Keratinocyte (primary cell): ENCODE measurements at regions not wholly inside any gene's neighbourhood (a gene's known extent, or its start where the extent isn't known, plus 50 kb on each side); places are given as distances from the start of the nearest gene placed in this dataset.

Source experiments
- DNase-seq: peaks from one replicate; pipeline ENCODE4 v3.0.0-alpha.2; 2011; ENCODE audit warnings: low read depth, missing footprints, low spot score
- FAIRE-seq: peaks from 2 replicates; lab custom pipeline; 2011; peaks lifted over from hg19 to GRCh38; lab: Jason Lieb, UNC
- H2AFZ ChIP-seq: 2 replicates; pipeline ENCODE4 v1.6.0; 2012; ENCODE audit warnings: low read length, control low read depth, inconsistent platforms; ENCODE audit not compliant: control insufficient read depth
- H3K27ac ChIP-seq: 2 replicates; pipeline ENCODE4 v1.5.1; 2011; ENCODE audit warnings: low read length; ENCODE audit not compliant: control insufficient read depth, insufficient read depth
- H3K27me3 ChIP-seq: 3 replicates; pipeline ENCODE4 v1.6.0; 2011; ENCODE audit warnings: low read length; ENCODE audit not compliant: control insufficient read depth, insufficient read depth; ENCODE audit errors: extremely low read depth
- H3K36me3 ChIP-seq, 2 experiments: 2 replicates in 1 of 2; 3 replicates in 1 of 2; pipeline ENCODE4 v1.5.1; 2011; ENCODE audit warnings: low read length in 2 of 2, mild to moderate bottlenecking in 1 of 2; ENCODE audit not compliant: control insufficient read depth in 2 of 2, insufficient read depth in 2 of 2; ENCODE audit errors: extremely low read depth in 1 of 2
- H3K4me1 ChIP-seq: 3 replicates; pipeline ENCODE4 v1.5.1; 2011; ENCODE audit warnings: low read length; ENCODE audit not compliant: control insufficient read depth, insufficient read depth; ENCODE audit errors: extremely low read depth
- H3K4me2 ChIP-seq: 3 replicates; pipeline ENCODE4 v1.6.0; 2011; ENCODE audit warnings: low read depth, low read length; ENCODE audit not compliant: control insufficient read depth, insufficient read depth; ENCODE audit errors: extremely low read depth
- H3K4me3 ChIP-seq, 3 experiments: fragments of 200-600 bp in 1 of 3; sonication (generic) in 1 of 3; 2 replicates in 2 of 3; 3 replicates in 1 of 3; pipeline ENCODE4 v1.5.1; 2011 to 2016; ENCODE audit warnings: low read length in 3 of 3, mild to moderate bottlenecking in 3 of 3, control low read depth in 2 of 3, inconsistent platforms in 1 of 3, low read depth in 1 of 3, mixed read lengths in 1 of 3, mixed run types in 1 of 3, moderate library complexity in 1 of 3; ENCODE audit not compliant: control insufficient read depth in 2 of 3, insufficient read depth in 2 of 3; ENCODE audit errors: extremely low read depth in 1 of 3
- H3K79me2 ChIP-seq: 2 replicates; pipeline ENCODE4 v1.6.0; 2012; ENCODE audit warnings: low read length; ENCODE audit not compliant: control insufficient read depth, insufficient read depth
- H3K9ac ChIP-seq: 3 replicates; pipeline ENCODE4 v1.6.0; 2011; ENCODE audit warnings: low read length; ENCODE audit not compliant: control insufficient read depth, insufficient read depth; ENCODE audit errors: extremely low read depth
- H3K9me1 ChIP-seq: 3 replicates; pipeline ENCODE4 v1.6.0; 2011; ENCODE audit warnings: low read length; ENCODE audit not compliant: control insufficient read depth, insufficient read depth; ENCODE audit errors: extremely low read depth
- H3K9me3 ChIP-seq: 2 replicates; pipeline ENCODE4 v1.5.1; 2012; ENCODE audit warnings: low read depth, low read length; ENCODE audit not compliant: control insufficient read depth
- H4K20me1 ChIP-seq: 3 replicates; pipeline ENCODE4 v1.6.0; 2011; ENCODE audit warnings: low read length; ENCODE audit not compliant: control insufficient read depth, insufficient read depth; ENCODE audit errors: extremely low read depth
- CTCF ChIP-seq, 3 experiments: IDR thresholded peaks in 1 of 3; conservative IDR thresholded peaks in 1 of 3; optimal IDR thresholded peaks in 1 of 3; 2 replicates in 2 of 3; 3 replicates in 1 of 3; pipeline versions ENCODE3 to v1.5.1; 2011; ENCODE audit warnings: low read length in 3 of 3, mild to moderate bottlenecking in 3 of 3, moderate library complexity in 2 of 3, control low read depth in 1 of 3, inconsistent platforms in 1 of 3; ENCODE audit not compliant: insufficient read depth in 2 of 3; ENCODE audit errors: extremely low read depth in 1 of 3
- EZH2 ChIP-seq: IDR thresholded peaks from one replicate; pipeline ENCODE4 v1.6.1; 2012; ENCODE audit warnings: inconsistent platforms, mild to moderate bottlenecking, low read length, moderate library complexity
- dilution Hi-C: fragments of 300-500 bp; cut with MboI; formaldehyde crosslinking; loops from one replicate; pipeline ENCODE4 v1.7.0; 2020; ENCODE audit warnings: low sequenced_read_pairs; ENCODE audit not compliant: extremely low pct_ligation_motif_present

GRCh38 chr11:91959411-91959810 lies 265.2 kb upstream of the FAT3 start:
- Histone ChIP-seq H4K20me1 (no peaks in the 10 kb centered on the region), H3K4me2 (no peak overlapping the region), H3K79me2 (no peaks in the 10 kb centered on the region), H3K27ac (no peak overlapping the region), H3K4me1 (no peaks in the 10 kb centered on the region), H3K4me3 (no peak overlapping the region), H3K9me3 (no peaks in the 10 kb centered on the region), H3K9me1 (no peaks in the 10 kb centered on the region), H3K36me3 (no peaks in the 10 kb centered on the region), H3K27me3 (no peaks in the 10 kb centered on the region), H2AFZ (no peak overlapping the region), H3K9ac (no peak overlapping the region)
- DNase-seq: no peak
- dilution Hi-C loops: no loop called here
- TF ChIP-seq EZH2 (no peak), CTCF (optimal IDR thresholded peaks at IDR 0.05 in 1 of 3, IDR thresholded peaks at IDR 0.05 in 1 of 3, conservative IDR thresholded peaks at IDR 0.05 in 1 of 3; ENCODE audit: extremely low read depth in 1 of 3, insufficient read depth in 2 of 3, low read length in 3 of 3) (no peak)
- no peak for FAIRE-seq

GRCh38 chr11:91956711-91957110 lies 267.9 kb upstream of the FAT3 start:
- DNase-seq (no peak), FAIRE-seq (no peak)
- no peaks in the 10 kb centered on the region for H3K9me1 ChIP-seq
- no peak for TF ChIP-seq EZH2
- no peaks in the 10 kb centered on the region for H3K79me2 ChIP-seq
- H3K4me1 ChIP-seq: no peaks in the 10 kb centered on the region
- no peak overlapping the region for H3K4me3 ChIP-seq
- no peaks in the 10 kb centered on the region for H3K36me3 ChIP-seq
- H3K9me3 ChIP-seq: no peaks in the 10 kb centered on the region
- no peaks in the 10 kb centered on the region for H4K20me1 ChIP-seq
- dilution Hi-C loops: no loop called here
- no peak overlapping the region for H3K9ac ChIP-seq
- H2AFZ ChIP-seq: no peak overlapping the region
- no peak overlapping the region for H3K4me2 ChIP-seq
- no peak overlapping the region for H3K27ac ChIP-seq
- H3K27me3 ChIP-seq: no peaks in the 10 kb centered on the region

- dilution Hi-C loops: no loop called here
- no peaks in the 10 kb centered on the region for H3K36me3 ChIP-seq
- H2AFZ ChIP-seq: no peak overlapping the region
- H3K4me1 ChIP-seq: no peaks in the 10 kb centered on the region
- H3K4me3 ChIP-seq: no peak overlapping the region
- no peak overlapping the region for H3K4me2 ChIP-seq
- DNase-seq: no peak
- no peak for FAIRE-seq
- H3K27ac ChIP-seq: no peak overlapping the region
- no peaks in the 10 kb centered on the region for H3K79me2 ChIP-seq
- H3K27me3 ChIP-seq: no peaks in the 10 kb centered on the region
- no peaks in the 10 kb centered on the region for H3K9me3 ChIP-seq
- H3K9ac ChIP-seq: no peak overlapping the region
- TF ChIP-seq EZH2 (no peak), CTCF (optimal IDR thresholded peaks at IDR 0.05 in 1 of 3, IDR thresholded peaks at IDR 0.05 in 1 of 3, conservative IDR thresholded peaks at IDR 0.05 in 1 of 3; ENCODE audit: extremely low read depth in 1 of 3, insufficient read depth in 2 of 3, low read length in 3 of 3) (no peak)
- H4K20me1 ChIP-seq: no peaks in the 10 kb centered on the region
- no peaks in the 10 kb centered on the region for H3K9me1 ChIP-seq
Observed at GRCh38 chr11:91955206-91955605, 269.4 kb upstream of the FAT3 start.
